ENCODE measurements at regions not wholly inside any gene's neighbourhood (a gene's known extent, or its start where the extent isn't known, plus 50 kb on each side); places are given as distances from the start of the nearest gene placed in this dataset.

GRCh38 chr6:139927236-139927635 is 552.8 kb upstream of the CITED2 start:
- no peak for DNase-seq

- no peak for DNase-seq
These were observed 552.3 kb upstream of the CITED2 start for GRCh38 chr6:139926711-139927110.

GRCh38 chr6:139925894-139926641 is 551.6 kb upstream of the CITED2 start:
- no peak for DNase-seq

GRCh38 chr6:139923964-139924475 is 549.6 kb upstream of the CITED2 start:
- DNase-seq, result no peak

- no peak for DNase-seq
These were observed 547.8 kb upstream of the CITED2 start for GRCh38 chr6:139922236-139922635.

- no peak for DNase-seq
These were observed 546.3 kb upstream of the CITED2 start for GRCh38 chr6:139920776-139921100.

GRCh38 chr6:139920027-139920775 is 545.8 kb upstream of the CITED2 start:
- no peak for DNase-seq

GRCh38 chr6:139919107-139920026 is 544.9 kb upstream of the CITED2 start:
- DNase-seq, result no peak

- DNase-seq, result no peak
These were observed 543.6 kb upstream of the CITED2 start for GRCh38 chr6:139917951-139918630.

GRCh38 chr6:139914910-139915309 is 540.5 kb upstream of the CITED2 start:
- DNase-seq, result no peak

GRCh38 chr6:139912735-139913400 is 538.4 kb upstream of the CITED2 start:
- no peak for DNase-seq

GRCh38 chr6:139909992-139910391 is 535.5 kb upstream of the CITED2 start:
- no peak for DNase-seq

- DNase-seq, result no peak
These were observed 531.1 kb upstream of the CITED2 start for GRCh38 chr6:139905404-139906052.

GRCh38 chr6:139904568-139904967 is 530.1 kb upstream of the CITED2 start:
- no peak for DNase-seq

GRCh38 chr6:139904158-139904533 is 529.7 kb upstream of the CITED2 start:
- DNase-seq, result no peak

- DNase-seq, result no peak
These were observed 529.1 kb upstream of the CITED2 start for GRCh38 chr6:139903411-139904157.

- DNase-seq, result no peak
These were observed 520.9 kb upstream of the CITED2 start for GRCh38 chr6:139895205-139895793.

- DNase-seq, result no peak
These were observed 519.8 kb upstream of the CITED2 start for GRCh38 chr6:139894271-139894670.

- DNase-seq, result no peak
These were observed 517.0 kb upstream of the CITED2 start for GRCh38 chr6:139891471-139891870.
